ENCODE measurements at regions not wholly inside any gene's neighbourhood (a gene's known extent, or its start where the extent isn't known, plus 50 kb on each side); places are given as distances from the start of the nearest gene placed in this dataset.

GRCh38 chr5:175814691-175815090, 56.7 kb upstream of the CPLX2 start:
- TF ChIP-seq POLR2A (IDR thresholded peaks at IDR 0.05; ENCODE audit: low read length) (no peak), GATA1 (IDR thresholded peaks at IDR 0.05; ENCODE audit: low read depth, low read length) (no peak)
